ENCODE measurements at regions not wholly inside any gene's neighbourhood (a gene's known extent, or its start where the extent isn't known, plus 50 kb on each side); places are given as distances from the start of the nearest gene placed in this dataset.
A peak's percentile ranks its signal among the peaks of the same experiment; 100 is the strongest.

DNA sequence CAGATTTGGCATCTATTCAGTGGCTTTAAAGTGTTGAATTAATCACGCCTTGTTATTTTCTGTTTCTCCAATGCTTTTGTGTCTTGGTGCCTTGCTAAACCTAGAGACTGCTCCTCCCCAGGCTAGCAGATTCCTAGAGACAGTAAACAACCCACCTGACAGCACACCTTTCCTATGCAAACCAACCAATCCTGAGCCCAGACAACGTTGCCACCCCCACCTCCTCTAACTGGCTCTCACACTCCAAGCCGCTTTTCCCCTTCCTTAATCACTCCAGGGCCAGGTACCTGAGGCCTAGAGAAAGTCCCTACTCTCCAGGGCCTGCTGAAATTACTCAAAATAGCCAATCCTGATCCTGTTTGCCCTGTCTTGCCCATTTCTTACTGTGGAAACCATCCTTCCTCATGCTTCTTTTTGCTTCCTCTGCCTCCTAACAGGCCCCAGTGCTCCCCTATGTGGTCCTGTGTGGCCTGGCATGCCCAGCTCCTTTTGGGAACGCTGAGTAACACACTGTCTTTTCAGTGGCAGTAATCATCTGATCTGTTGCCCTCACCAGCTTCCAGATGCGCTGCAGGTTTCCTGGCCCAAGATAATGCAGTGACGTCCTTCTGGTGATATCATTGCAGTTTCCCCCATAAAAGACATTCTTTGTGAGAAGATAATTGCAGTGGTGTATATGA, 53.4 kb downstream of the GAS1 start:
- no peak for DNase-seq (ENCODE audit: low spot score)

DNA sequence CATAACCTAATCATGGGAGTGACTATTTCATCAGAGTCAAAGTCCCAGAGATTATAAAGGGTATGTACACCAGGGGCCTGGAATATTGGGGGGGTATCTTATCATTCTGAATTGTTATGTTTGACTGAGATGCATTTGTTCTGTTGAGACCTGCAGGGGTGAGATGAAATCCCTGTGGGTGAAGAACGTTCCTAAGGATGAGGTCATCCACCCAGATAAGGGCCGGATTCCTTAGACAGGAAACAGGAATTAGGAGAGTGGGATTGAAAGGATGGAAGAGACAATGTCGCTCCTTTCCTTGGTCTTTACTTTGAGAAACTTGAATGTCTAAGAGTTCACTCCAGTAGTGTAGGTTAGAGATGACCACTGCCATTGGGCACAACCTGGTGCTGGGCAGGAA, 54.7 kb downstream of the GAS1 start:
- DNase-seq (ENCODE audit: low spot score) = no peak

DNA sequence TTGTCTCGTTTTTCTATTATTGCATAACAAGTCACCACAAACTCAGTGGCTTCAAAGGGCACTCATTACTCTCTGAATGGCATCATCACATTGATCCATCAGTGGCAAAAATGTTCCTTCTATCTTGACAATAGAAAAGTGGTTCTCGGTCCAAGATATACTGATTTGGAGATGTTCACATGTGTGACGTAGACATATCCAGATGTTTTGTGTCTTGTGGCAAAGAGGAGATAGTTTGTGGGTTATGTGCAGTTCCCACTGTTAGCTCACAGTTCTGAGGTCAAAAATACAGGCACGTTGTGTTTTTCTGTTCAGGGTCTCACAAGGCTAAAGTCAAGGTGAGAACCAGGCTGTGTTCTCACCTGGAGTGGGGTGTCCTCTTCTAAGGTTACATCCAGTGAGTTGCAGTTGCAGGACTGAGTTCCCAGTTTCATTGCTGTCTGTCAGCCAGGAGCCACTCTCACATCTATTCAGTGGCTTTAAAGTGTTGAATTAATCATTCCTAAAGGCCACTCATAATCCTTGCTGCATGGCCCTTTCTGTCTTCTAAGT, 55.3 kb downstream of the GAS1 start:
- DNase-seq (ENCODE audit: low spot score) = no peak

DNA sequence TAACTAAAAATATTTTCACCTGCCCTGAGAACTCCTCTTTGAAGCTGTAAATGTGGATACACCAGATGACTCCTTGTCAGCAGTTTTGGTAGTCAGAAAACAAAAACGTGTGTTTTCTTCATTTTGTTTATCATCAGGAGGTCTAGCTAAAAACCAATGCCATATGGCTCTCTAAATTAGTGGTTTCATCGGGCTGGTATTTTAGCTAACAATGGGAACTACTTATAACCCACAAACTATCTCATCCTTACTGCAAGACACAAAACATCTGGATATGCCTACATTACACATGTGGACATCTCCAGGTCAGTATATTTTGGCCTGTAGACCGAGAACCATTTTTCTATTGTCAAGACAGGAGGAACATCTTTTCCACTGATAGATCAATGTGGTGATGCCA, 56.2 kb downstream of the GAS1 start:
- no peak for DNase-seq (ENCODE audit: low spot score)

DNA sequence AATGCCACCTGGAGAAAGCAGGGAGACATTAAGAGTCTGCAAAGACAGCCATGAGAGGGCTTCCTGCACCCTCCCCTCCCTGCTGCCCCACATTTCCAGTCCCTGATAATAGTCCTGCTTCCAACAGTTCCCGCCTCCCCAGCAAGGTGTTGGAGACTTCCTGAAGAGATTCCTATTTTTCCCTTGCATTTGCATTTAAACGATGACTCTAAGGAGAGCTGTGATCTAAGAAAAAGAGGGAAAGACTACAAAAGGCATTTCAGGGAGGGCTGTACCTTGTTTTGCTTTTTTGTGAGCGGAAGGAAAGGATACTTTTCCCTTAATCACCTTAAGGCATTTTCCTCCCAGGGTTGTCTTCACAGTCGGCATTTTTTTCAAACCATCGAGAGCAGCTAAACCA, 62.1 kb downstream of the GAS1 start:
- DNase-seq (ENCODE audit: low spot score) = no peak

DNA sequence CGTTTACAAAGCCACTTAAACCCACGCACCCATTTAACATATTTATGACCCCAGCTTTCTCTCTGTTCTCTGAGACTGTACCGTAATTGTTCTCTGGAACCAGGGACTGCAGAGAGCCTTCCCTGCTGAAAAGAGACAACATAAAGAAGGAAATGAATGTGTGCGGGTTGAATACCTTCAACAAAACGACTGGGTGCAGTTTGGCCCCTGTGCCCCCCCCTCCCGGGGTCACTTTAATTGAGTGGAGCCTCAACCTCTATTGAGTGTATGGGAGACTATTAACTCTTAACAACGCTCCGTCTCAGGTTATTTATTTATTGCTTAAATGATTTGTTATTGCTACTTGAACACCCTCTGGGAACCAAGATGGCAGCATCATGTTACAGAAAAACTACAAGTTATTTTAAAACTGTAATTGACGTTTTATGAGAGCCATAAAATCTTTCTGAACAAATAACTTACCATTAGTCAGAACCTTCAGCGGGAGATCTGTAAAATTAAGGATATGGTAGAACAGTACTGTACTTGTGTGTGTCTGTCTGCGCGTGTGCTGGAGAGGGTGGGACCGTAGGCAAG, 70.6 kb downstream of the GAS1 start:
- DNase-seq (ENCODE audit: low spot score) = no peak

DNA sequence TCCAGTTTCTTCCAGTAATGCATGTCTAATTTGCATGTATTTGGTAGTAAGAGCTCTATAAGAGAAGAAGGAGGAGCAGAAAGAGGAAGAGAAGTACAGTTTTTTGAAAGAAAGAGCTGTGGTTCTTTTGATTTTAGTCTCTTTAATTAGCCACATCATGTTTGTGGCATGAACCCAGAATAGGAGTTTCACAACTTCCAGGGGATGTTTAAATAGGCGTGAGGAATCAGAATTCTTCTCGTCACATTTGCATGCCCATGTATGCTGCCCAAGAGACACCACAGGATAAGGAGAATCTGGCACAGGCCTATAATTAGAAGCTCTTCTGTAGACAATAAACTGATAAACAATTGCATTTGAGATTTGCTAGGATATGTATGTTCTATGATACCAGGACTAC, 78.7 kb downstream of the GAS1 start:
- no peak for DNase-seq (ENCODE audit: low spot score)

DNA sequence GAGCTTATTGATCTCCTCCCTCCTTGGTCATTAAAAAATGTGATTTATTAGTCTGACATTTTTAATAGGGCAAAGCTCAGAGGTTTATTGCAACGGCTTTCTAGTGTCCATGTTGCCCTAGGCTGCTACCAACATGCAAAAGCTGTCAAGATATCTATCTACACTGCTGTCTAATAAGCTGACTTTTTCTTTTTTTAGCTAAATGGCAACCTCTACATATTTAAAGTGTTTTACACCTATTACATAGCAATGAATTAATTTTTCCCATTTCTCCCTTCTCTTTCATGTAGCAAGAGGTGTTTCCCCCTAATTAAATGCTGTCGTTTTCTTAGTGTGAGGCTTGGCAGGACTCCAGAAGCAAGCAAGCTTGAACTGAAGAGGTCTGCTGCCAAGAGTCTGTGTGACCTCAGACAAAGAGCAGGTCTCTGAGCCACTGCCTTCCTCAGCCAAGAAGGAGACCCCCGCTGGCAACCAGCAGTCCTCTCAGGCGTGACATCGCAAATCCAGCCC, 79.4 kb downstream of the GAS1 start:
- DNase-seq (ENCODE audit: low spot score) = no peak

DNA sequence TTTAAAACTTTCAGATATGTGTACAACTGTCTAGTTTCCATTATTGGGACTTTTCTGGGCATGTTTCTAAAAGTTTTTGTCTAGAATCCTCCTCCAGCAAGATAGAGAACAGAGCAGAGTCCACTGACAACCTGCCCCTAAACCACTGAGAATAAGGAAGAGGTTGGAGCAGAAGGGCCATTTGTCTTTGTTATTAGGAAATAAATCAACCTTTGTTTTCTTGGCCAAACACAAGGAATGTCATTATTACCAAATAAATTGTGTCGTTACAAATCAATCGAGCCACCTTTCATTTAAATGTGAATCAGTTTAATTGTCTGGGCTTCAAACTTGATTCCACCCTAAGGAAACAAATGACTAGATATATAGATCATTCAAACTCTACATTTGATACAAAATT, 81.4 kb downstream of the GAS1 start:
- DNase-seq (ENCODE audit: low spot score) = no peak

DNA sequence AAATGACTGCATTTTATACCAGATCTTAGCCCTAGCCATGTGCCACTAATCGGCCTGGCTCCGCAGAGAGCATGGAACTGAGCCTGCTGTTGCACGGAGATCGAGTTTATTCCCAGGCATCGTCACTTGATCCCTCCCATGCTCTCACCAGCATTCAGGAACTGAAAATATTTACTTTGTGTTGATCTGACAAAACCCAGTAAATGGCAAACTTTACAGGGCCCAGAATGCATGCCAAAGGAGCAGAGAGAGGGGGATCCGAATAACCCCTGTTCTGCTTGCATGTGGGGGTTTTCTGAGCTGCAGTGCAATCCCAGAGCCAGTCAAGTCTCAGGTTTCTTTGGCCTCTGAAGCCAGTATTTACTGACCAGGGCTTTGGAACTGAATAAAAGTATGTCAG, 87.3 kb downstream of the GAS1 start:
- no peak for DNase-seq (ENCODE audit: low spot score)

DNA sequence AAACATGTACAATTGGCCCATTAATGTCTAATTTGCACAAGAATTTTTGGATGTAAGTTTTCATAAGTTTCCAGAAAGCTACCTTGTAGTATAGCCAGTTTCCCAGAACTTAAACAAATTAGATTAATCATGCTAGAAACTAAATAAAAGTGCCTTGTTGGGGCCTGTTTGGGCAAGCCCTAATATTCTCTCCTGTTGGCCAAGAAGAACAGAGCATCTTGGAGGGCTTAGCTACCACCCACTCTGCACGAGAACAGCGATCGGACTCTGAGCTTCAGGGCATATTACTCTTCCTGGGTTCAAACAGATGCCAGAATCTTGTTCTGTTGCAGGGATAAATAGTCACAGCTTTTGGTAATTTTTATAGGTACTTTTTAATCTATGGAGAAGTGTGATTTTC, 88.2 kb downstream of the GAS1 start:
- DNase-seq (ENCODE audit: low spot score) = no peak

DNA sequence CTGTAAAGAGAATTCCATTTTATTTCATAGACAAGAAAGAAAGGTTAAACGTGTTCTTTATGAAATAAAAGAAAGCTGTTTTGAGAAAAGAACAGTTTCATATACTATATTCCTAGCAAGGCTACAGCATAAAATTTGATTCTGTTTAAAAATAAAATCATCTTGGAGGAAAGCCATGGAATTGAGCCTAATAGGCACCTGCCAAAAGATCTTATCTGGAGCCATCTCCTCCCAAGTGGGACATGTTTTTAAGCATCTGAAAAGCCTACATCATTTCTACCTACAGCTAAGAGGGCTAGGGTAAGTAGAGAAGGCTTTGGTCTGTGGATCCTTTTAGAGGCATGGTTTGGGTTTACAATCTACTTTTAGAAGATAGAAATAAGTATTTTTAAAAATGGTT, 89.3 kb downstream of the GAS1 start:
- DNase-seq (ENCODE audit: low spot score) = no peak

DNA sequence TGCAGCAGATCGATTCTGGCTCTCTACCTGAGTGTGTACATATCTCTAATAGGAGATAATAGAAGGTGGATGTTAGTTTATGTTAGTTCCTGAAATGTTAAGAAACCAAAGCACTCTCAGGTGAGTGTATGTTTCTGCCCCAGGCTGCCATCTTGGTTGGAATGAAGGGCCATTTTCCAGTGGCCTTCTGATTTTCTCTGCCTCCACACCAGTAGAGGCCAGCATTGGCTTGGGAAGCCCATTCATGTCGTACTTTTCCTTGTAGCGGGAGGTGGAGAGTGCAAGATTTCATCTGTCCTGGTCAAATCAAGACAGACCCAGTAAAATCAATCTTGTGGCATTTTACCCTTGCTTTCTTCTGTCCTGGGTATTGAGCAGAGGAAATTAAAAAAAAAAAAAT, 91.0 kb downstream of the GAS1 start:
- no peak for DNase-seq (ENCODE audit: low spot score)

DNA sequence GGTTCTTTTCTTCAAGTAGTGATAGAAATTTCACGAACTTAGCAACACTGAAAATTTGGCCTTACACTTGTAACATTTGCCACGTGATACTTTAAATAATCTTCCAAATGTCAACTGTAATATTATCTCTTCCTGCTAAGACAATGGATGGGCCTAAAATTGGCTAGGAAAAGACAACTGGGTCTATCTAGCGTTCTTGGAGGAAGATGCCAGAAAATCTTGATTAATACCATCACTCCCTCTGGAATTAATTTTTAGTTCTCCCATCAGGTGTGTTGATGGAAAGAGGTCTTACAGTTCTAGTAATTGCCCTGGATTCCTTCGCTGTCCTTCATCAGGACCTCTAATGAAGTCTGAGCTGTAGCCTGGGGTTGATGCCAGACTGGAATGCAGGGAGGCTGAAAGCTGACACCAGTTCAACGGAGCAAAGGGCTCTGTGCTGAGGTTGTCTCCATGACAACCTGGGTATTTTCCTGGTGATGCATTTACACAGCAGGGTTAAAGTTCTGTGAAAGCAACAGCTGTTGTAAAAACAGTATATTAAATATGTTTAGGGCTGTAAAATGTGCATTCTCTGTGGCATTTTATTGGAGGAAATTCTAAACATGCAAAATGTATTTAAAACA, 92.3 kb downstream of the GAS1 start:
- DNase-seq (ENCODE audit: low spot score) = peak; percentile 85

DNA sequence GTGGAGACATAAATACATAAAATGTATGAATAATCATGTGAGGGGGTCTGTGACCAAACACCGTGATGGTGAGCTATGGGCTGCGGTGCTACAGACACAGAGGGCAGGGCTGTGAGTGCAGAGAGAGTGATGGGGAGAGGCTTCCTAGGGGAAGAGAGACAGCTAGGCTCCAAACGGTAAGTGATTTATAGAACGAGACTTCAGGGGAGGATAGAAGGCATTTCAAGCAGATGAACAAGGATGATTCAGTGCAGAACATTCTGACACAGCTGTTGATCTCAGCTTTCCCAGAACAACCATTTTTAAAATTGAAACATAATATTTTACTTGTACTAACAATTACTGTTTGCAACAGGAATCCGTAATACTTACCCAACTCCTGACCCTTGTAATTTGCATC, 100.7 kb downstream of the GAS1 start:
- no peak for DNase-seq (ENCODE audit: low spot score)

DNA sequence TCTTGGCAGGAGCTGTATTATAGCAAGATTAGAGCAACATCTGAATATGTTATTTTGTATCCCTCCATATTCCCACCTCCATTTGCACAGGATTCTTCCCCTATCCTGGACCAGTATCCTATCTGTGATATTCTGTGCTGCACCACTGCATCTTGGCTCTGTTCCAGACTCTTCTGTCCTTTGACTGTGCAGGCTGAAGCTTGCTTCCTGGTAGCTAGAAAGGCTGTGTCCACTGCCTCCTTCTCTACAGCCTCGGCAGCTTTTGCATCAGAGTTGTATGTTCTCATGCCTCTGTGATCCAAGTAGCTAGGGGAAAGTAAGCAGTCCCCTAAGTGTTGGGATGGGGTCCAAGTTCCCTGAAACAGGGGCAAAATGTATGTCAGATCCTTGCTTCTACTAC, 104.1 kb downstream of the GAS1 start:
- DNase-seq (ENCODE audit: low spot score) = no peak

DNA sequence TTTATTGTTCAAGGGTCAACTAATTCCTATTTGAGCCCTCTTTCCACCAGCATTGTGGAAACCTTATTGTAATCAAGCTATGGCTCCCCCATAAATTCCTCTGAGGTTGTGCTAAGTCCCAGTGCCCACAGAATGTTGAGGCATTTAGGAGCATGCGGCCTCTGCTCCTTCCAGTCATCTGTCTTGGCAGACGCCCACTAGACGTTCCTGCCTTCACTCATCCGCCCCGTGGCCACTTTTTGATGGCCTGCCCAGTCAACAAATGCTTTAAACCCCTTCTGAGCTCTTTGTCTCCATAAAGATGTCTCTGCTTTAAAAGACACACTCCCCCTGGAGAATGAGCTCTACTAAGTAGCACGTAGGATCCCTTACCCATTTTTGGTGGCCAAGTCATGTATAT, 104.7 kb downstream of the GAS1 start:
- no peak for DNase-seq (ENCODE audit: low spot score)

DNA sequence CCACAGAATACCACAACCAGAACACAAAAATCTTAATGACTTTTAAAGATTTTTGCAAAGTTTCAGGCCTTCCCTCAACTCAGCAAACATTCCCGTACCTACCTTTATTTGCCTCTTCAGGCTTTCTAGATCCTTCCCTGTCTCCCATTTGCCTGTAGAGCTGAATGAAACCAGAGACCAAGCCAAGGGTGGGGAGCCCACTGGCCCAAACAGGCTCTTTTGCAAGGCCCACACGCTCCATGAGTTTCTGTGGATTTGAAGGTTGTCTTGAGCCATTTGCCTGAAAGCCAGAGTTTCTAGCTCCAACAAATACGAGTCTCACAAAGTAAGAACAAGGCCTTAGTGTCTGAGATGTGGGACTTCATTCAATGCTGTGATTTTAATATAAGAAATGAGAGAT, 107.8 kb downstream of the GAS1 start:
- DNase-seq (ENCODE audit: low spot score) = no peak

DNA sequence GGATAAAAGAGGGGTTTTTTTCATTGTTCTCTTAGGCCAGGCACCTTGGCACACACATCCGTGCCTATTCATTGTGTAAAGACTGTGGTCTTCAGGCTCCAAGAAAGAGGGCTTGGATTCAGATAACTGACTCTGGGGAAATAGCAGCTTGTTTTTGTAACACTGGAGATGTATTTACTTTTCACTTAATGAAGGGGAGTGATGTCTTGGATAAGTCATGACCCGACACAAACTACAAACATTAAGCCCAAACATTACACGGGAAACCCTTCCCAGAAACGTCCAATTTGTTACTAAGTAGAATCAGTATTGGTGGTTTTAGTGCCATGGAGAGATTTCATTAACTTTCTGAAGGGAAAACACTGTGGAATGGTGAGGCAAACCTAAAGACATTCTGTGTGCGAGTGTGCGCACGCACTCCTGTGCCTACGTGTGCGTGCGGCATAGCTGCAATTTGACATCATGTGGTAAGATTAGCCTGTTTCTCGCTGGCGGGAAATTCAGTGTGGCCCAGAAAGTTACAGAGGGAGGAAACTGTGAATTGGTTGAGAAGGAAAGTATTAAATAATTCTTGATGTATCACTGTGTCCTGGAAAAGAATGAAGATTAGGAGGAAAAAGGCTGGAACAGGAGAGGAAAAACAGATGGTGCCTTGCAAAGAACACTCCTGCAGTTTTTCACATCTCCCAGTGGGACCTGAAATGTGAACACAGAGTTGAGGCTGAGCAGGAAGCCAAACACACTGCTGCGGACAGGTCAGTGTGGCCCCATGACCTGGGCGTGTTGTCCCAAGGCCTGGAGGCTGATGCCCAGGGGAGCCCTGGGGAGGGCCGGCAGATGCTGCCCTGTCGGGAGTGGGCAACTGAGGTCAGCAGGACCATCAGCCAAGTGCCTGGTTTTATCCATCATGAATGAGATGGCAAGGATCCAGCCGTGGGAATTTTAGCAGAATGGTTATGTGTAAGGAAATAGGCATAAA, 108.5 kb downstream of the GAS1 start:
- DNase-seq (ENCODE audit: low spot score) = no peak

DNA sequence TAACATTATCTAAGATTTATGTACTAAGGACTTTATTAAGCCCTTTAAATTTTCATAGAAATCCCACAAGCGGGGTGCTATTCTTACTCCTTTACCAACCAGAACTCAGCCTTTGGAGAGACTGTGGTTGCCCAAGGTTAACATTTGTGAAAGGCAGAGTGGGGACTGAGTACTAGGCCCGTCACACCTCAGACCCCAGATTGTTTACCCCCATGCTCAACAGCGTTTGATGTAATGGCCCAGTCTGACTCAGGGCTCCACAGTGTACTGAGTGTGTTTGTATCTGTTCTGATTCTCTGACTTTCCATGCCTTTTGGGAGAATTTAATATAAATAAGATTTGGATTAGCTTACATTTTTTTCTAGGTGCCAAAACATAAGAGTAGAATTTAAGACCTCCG, 110.0 kb downstream of the GAS1 start:
- DNase-seq (ENCODE audit: low spot score) = no peak

DNA sequence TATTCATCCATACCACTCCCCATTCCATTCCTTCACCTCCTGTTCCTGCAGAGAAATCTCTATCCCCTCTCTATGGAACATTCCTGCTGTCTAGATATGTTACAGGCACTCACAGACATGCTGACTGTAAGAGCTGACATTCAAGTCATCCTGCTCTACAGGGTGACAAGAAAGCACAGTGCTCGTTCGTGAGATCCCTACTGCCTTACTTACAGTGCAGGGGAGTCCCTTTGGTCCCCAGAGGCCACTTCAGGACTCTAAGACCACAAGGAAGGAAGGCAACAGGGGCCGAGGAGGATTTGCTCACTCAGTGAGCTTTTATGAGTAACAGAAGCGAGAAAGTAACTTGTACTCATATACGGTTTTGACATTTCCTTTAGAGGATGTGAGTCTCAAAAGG, 110.5 kb downstream of the GAS1 start:
- DNase-seq (ENCODE audit: low spot score) = no peak

DNA sequence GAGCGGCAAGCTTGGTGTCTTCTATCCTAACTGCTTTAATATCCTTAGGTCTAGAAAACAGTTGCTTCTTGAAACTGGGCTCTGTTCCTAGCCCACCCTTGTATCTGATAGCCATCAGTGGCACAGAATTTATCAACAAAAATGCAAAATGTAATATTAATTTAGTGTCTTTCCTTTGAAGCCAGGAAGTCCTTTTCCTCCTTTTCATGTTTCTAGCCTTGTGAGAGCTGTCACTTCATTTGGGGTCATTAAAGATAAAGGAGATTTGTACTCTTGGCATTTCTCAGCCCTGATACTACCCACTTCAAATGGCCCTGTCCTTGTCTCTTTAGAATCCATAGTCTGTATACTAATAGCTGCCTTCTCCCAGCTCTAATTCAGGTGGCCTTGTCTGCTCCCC, 111.0 kb downstream of the GAS1 start:
- no peak for DNase-seq (ENCODE audit: low spot score)
